Activated CD8-positive, alpha-beta T cell treated with anti-CD3 and anti-CD28 coated beads for 36 hours (primary cell): ENCODE measurements at regions not wholly inside any gene's neighbourhood (a gene's known extent, or its start where the extent isn't known, plus 50 kb on each side); places are given as distances from the start of the nearest gene placed in this dataset.

ENCODE experiments used
- ATAC-seq: fragments of 200-7000 bp; cut with Tn5 transposase; one replicate; pipeline ENCODE4 v1.10.0; 2021; ENCODE audit warnings: mild to moderate bottlenecking, moderate library complexity
- CTCF ChIA-PET: fragments of 350-600 bp; sonication (Branson Sonifier 250); formaldehyde crosslinking; loops from one replicate; lab custom pipeline; 2021; ENCODE audit warnings: antibody characterized with exemption; lab: Charles Lee
- POLR2A ChIA-PET: fragments of 350-600 bp; sonication (Branson Sonifier 250); formaldehyde crosslinking; loops from one replicate; lab custom pipeline; 2021; ENCODE audit warnings: antibody characterized with exemption; lab: Charles Lee
- DNase-seq: peaks from one replicate; pipeline ENCODE4 v3.0.0-alpha.2; 2020
- H3K27ac Mint-ChIP-seq: one replicate; pipeline ENCODE4 v1.8.0; 2021; ENCODE audit warnings: mild to moderate bottlenecking, mixed read lengths
- H3K27me3 Mint-ChIP-seq: one replicate; pipeline ENCODE4 v1.8.0; 2021; ENCODE audit warnings: mixed read lengths
- H3K36me3 Mint-ChIP-seq: one replicate; pipeline ENCODE4 v1.8.0; 2021; ENCODE audit warnings: low read depth, mixed read lengths
- H3K4me1 Mint-ChIP-seq: one replicate; pipeline ENCODE4 v1.8.0; 2021; ENCODE audit warnings: low read depth, mixed read lengths
- H3K4me3 Mint-ChIP-seq: one replicate; pipeline ENCODE4 v1.8.0; 2021; ENCODE audit warnings: mild to moderate bottlenecking, moderate library complexity, mixed read lengths
- H3K9me3 Mint-ChIP-seq: one replicate; pipeline ENCODE4 v1.8.0; 2021; ENCODE audit warnings: mixed read lengths
- intact Hi-C: fragments of 100-400 bp; cut with micrococcal nuclease; formaldehyde crosslinking; loops from one replicate; pipeline ENCODE4 v1.10.0; 2022
- TF ChIP-seq, protein P1 (sequence below): fragments of 200-600 bp; IDR thresholded peaks from one replicate; pipeline ENCODE4 v1.8.0; 2022; ENCODE audit warnings: antibody characterized with exemption, mild to moderate bottlenecking

DNA sequence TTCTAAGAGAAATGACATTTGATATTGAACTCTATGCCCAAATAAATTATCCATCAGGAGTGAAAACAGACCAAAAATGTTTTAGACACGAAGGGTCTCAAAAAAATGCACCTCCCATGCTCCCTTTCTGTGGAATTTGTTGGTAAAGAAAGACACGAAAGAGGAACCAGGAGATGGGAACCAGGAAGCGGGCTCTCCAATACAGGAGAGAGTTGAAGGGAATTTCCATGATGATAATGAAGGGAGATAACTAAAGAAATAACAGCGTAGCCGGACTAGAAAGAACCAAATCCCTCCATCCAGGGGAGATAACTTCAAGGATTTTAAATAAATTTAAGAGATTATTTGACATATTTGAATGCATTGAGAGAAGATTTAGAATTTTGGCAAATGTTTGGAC, 183.0 kb downstream of the DUSP6 start:
- H3K4me3 Mint-ChIP-seq = no peak overlapping the region
- H3K36me3 Mint-ChIP-seq = no peaks in the 10 kb centered on the region
- H3K9me3 Mint-ChIP-seq = no peaks in the 10 kb centered on the region
- POLR2A ChIA-PET = no interaction called here
- intact Hi-C loops = loop anchor here (10.0 kb wide), 1 partner anchor 295 kb away; no protein-coding TSS in a partner anchor
- no peaks in the 10 kb centered on the region for H3K27me3 Mint-ChIP-seq
- TF ChIP-seq, protein P1, sequence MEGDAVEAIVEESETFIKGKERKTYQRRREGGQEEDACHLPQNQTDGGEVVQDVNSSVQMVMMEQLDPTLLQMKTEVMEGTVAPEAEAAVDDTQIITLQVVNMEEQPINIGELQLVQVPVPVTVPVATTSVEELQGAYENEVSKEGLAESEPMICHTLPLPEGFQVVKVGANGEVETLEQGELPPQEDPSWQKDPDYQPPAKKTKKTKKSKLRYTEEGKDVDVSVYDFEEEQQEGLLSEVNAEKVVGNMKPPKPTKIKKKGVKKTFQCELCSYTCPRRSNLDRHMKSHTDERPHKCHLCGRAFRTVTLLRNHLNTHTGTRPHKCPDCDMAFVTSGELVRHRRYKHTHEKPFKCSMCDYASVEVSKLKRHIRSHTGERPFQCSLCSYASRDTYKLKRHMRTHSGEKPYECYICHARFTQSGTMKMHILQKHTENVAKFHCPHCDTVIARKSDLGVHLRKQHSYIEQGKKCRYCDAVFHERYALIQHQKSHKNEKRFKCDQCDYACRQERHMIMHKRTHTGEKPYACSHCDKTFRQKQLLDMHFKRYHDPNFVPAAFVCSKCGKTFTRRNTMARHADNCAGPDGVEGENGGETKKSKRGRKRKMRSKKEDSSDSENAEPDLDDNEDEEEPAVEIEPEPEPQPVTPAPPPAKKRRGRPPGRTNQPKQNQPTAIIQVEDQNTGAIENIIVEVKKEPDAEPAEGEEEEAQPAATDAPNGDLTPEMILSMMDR = no peak
- DNase-seq = no peak
- H3K27ac Mint-ChIP-seq = no peak overlapping the region
- peaks cover 18% of the 10 kb centered on the region for H3K4me1 Mint-ChIP-seq
- CTCF ChIA-PET = interaction anchor here (1.5 kb wide), 1 partner anchor 150 kb away, joined by 5 read pairs; no protein-coding TSS in a partner anchor
- ATAC-seq = no peak

DNA sequence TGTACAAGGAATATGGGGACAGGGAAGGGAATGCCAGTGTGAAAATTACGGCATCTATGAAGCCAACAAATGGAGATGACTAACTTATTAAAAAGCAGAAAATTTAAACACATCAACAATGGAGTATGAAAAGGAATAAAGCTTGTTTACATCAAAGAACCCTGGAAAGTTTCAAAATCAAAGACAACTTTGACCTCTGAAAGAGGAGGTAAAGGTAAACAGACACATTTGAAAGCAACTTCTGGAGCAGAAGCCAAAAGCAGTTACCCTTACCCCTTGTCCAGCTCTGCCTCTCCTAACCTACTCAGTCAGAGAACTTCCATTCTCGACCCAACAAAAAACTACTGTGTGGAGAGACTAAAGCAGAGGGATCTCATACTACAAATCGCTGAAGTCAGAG, 184.3 kb downstream of the DUSP6 start:
- intact Hi-C loops = loop anchor here (10.0 kb wide), 1 partner anchor 297 kb away; no protein-coding TSS in a partner anchor
- Mint-ChIP-seq H3K9me3 (no peaks in the 10 kb centered on the region), H3K4me1 (peaks cover 18% of the 10 kb centered on the region), H3K27me3 (no peaks in the 10 kb centered on the region), H3K36me3 (no peaks in the 10 kb centered on the region), H3K4me3 (no peak overlapping the region), H3K27ac (no peak overlapping the region)
- ChIA-PET POLR2A (no interaction called here), CTCF (interaction anchor here (1.3 to 1.5 kb wide), 2 partner anchors 149 to 177 kb away, joined by 3 to 5 read pairs; no protein-coding TSS in a partner anchor)
- DNase-seq (no peak), ATAC-seq (no peak)
- TF ChIP-seq, protein P1 = no peak

DNA sequence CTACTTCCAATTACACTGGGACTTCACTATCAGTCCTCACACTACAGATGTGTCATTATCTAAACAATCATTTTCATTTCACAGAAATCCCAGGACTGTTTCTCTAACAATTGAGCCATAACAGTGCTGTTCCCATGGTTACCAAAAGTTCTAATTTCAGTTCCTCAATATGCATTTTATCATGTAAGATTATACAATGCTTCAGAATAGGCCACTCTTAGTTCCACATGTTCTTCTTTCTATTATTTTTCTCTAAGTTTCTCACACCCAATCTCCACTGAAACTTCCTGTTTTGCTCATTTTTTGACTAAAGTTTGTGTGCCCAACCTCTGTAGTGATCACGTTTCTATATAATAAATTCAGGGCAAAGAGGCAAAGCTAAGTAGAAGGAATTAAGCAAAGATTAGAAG, 185.8 kb downstream of the DUSP6 start:
- Mint-ChIP-seq H3K36me3 (no peaks in the 10 kb centered on the region), H3K27me3 (no peaks in the 10 kb centered on the region), H3K9me3 (no peaks in the 10 kb centered on the region), H3K27ac (no peak overlapping the region), H3K4me1 (peaks cover 13% of the 10 kb centered on the region), H3K4me3 (no peak overlapping the region)
- CTCF ChIA-PET = interaction anchor here (0.8 to 1.4 kb wide), 3 partner anchors 10 to 15 kb away, joined by 3 to 4 read pairs (median 3); no protein-coding TSS in a partner anchor
- POLR2A ChIA-PET = no interaction called here
- no peak for DNase-seq
- TF ChIP-seq, protein P1 = no peak
- ATAC-seq = no peak
- intact Hi-C loops = loop anchor here (10.0 kb wide), 1 partner anchor 298 kb away; no protein-coding TSS in a partner anchor

DNA sequence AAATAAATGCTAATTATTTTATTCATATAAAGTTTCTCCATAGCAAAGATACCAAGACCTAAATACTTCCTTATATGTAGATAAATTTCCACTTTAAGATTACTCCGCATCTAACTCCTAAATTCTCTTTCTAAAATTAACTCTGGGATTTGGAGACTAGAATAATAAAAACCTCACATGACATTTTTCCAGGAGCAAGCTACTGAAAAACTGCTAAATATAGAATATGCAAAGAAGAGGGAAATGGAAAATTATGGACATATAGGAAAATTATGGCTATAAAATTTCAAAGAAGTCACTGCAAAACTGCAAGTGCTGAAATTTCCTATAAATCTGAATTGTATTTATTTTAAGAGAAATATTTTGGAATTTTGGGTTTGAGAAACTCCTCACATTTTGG, 186.2 kb downstream of the DUSP6 start:
- Mint-ChIP-seq H3K4me1 (peaks cover 13% of the 10 kb centered on the region), H3K27ac (no peak overlapping the region), H3K36me3 (no peaks in the 10 kb centered on the region), H3K4me3 (no peak overlapping the region), H3K27me3 (no peaks in the 10 kb centered on the region), H3K9me3 (no peaks in the 10 kb centered on the region)
- intact Hi-C loops = loop anchor here (10.0 kb wide), 1 partner anchor 299 kb away; no protein-coding TSS in a partner anchor
- POLR2A ChIA-PET = no interaction called here
- ATAC-seq (no peak), DNase-seq (no peak)
- TF ChIP-seq, protein P1 = no peak
- CTCF ChIA-PET = interaction anchor here (0.8 to 1.4 kb wide), 4 partner anchors 10 to 185 kb away, joined by 3 to 4 read pairs (median 3); no protein-coding TSS in a partner anchor

DNA sequence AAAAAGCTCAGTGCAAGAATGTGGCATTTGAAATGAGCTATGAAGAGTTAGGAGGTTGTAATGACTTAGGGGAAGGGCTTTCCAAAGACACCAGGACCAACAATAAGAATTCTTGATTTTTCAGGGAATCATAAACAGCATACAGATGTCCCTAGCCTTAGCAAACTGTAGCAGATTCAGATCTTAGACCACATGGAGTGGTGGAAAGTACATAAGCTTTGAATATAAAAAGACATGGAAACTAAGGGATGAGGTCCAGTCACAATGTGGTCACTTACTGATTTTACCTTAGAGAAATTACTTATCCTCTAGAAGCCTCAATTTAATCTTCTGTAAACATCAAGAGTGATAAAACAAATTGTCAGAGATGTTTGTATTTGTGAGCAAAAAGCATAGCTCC, 186.6 kb downstream of the DUSP6 start:
- POLR2A ChIA-PET = no interaction called here
- Mint-ChIP-seq H3K4me3 (no peak overlapping the region), H3K36me3 (no peaks in the 10 kb centered on the region), H3K4me1 (peaks cover 13% of the 10 kb centered on the region), H3K27ac (no peak overlapping the region), H3K27me3 (no peaks in the 10 kb centered on the region), H3K9me3 (no peaks in the 10 kb centered on the region)
- TF ChIP-seq, protein P1 = no peak
- intact Hi-C loops = loop anchor here (10.0 kb wide), 1 partner anchor 299 kb away; no protein-coding TSS in a partner anchor
- ATAC-seq (no peak), DNase-seq (no peak)
- CTCF ChIA-PET = interaction anchor here (0.8 to 1.4 kb wide), 3 partner anchors 14 to 185 kb away, joined by 3 to 4 read pairs (median 3); no protein-coding TSS in a partner anchor
